DOHH2 (cell line): ENCODE measurements at regions not wholly inside any gene's neighbourhood (a gene's known extent, or its start where the extent isn't known, plus 50 kb on each side); places are given as distances from the start of the nearest gene placed in this dataset.

Experiments used
- H3F3A ChIP-seq: fragments of 200-600 bp; sonication (generic), shearing (Covaris generic); 2 replicates; pipeline ENCODE4 v1.6.0; 2016; ENCODE audit warnings: antibody characterized with exemption, mild to moderate bottlenecking; ENCODE audit not compliant: control insufficient read depth, insufficient read depth
- H3K27ac ChIP-seq: fragments of 200-600 bp; sonication (generic); 2 replicates; pipeline ENCODE4 v1.5.1; 2014; ENCODE audit warnings: low read depth, mild to moderate bottlenecking, low read length, moderate library complexity
- H3K27me3 ChIP-seq: fragments of 200-600 bp; sonication (generic); 2 replicates; pipeline ENCODE4 v1.6.1; 2014; ENCODE audit warnings: mild to moderate bottlenecking, low read length, mixed read lengths; ENCODE audit not compliant: control insufficient read depth
- H3K36me3 ChIP-seq: fragments of 200-600 bp; sonication (generic); 2 replicates; pipeline ENCODE4 v1.6.1; 2014; ENCODE audit warnings: mild to moderate bottlenecking, low read length, moderate library complexity, mixed read lengths; ENCODE audit not compliant: control insufficient read depth
- H3K4me1 ChIP-seq: fragments of 200-600 bp; sonication (generic); 2 replicates; pipeline ENCODE4 v1.6.1; 2014; ENCODE audit warnings: mild to moderate bottlenecking, low read length, mixed read lengths; ENCODE audit not compliant: control insufficient read depth
- H3K4me2 ChIP-seq: fragments of 200-600 bp; sonication (generic); 2 replicates; pipeline ENCODE4 v1.6.0; 2014; ENCODE audit warnings: mild to moderate bottlenecking, low read length, moderate library complexity
- H3K4me3 ChIP-seq: fragments of 200-600 bp; sonication (generic); 2 replicates; pipeline ENCODE4 v1.5.1; 2014; ENCODE audit warnings: mild to moderate bottlenecking, low read length, mixed read lengths
- H3K79me2 ChIP-seq: fragments of 200-600 bp; sonication (generic); 2 replicates; pipeline ENCODE4 v1.6.1; 2014; ENCODE audit warnings: mild to moderate bottlenecking, low read length, mixed read lengths; ENCODE audit not compliant: control insufficient read depth
- H3K9me2 ChIP-seq: fragments of 200-600 bp; sonication (generic); replicated peaks from 2 replicates; pipeline ENCODE4 v1.6.1; 2014; ENCODE audit warnings: mild to moderate bottlenecking, low read length, mixed read lengths; ENCODE audit not compliant: control insufficient read depth
- H3K9me3 ChIP-seq: fragments of 200-600 bp; sonication (generic); 2 replicates; pipeline ENCODE4 v1.6.1; 2014; ENCODE audit warnings: antibody characterized with exemption, low read length, mixed read lengths; ENCODE audit not compliant: control insufficient read depth, insufficient read depth
- H4K20me1 ChIP-seq: fragments of 200-600 bp; sonication (generic); 2 replicates; pipeline ENCODE4 v1.6.0; 2014; ENCODE audit warnings: low read depth, mild to moderate bottlenecking, antibody characterized with exemption, low read length, moderate library complexity; ENCODE audit not compliant: control insufficient read depth, insufficient read depth
- CTCF ChIP-seq: fragments of 200-600 bp; sonication (generic); IDR thresholded peaks from one replicate; pipeline ENCODE4 v1.5.1; 2014; ENCODE audit warnings: antibody characterized with exemption, mild to moderate bottlenecking, low read depth, low read length; ENCODE audit not compliant: poor library complexity, severe bottlenecking
- EZH2phosphoT487 ChIP-seq: fragments of 200-600 bp; sonication (generic); IDR thresholded peaks from 2 replicates; pipeline ENCODE4 v1.6.1; 2017; ENCODE audit warnings: borderline replicate concordance, mild to moderate bottlenecking, antibody characterized with exemption, low read length, moderate library complexity, mixed read lengths

GRCh38 chr6:165775721-165776120 is 112.7 kb upstream of the PDE10A start:
- peaks cover 17% of the 10 kb centered on the region for H3K27me3 ChIP-seq
- no peak overlapping the region for H3K4me3 ChIP-seq
- no peaks in the 10 kb centered on the region for H3K79me2 ChIP-seq
- H3K27ac ChIP-seq: no peak overlapping the region
- H3K36me3 ChIP-seq: no peaks in the 10 kb centered on the region
- no peak for TF ChIP-seq EZH2phosphoT487
- TF ChIP-seq CTCF: no peak
- no peaks in the 10 kb centered on the region for H3K4me1 ChIP-seq
- no peaks in the 10 kb centered on the region for H4K20me1 ChIP-seq
- H3K9me3 ChIP-seq: no peaks in the 10 kb centered on the region
- H3F3A ChIP-seq: no peaks in the 10 kb centered on the region
- H3K9me2 ChIP-seq: no peaks in the 10 kb centered on the region
- no peak overlapping the region for H3K4me2 ChIP-seq

GRCh38 chr6:165774903-165775601 is 112.0 kb upstream of the PDE10A start:
- no peak overlapping the region for H3K4me3 ChIP-seq
- H3K9me2 ChIP-seq: no peaks in the 10 kb centered on the region
- H3K4me1 ChIP-seq: no peaks in the 10 kb centered on the region
- no peaks in the 10 kb centered on the region for H3K36me3 ChIP-seq
- H3K79me2 ChIP-seq: no peaks in the 10 kb centered on the region
- H3K27ac ChIP-seq: no peak overlapping the region
- H3K9me3 ChIP-seq: no peaks in the 10 kb centered on the region
- H3K27me3 ChIP-seq: peaks cover 17% of the 10 kb centered on the region
- no peak overlapping the region for H3K4me2 ChIP-seq
- no peaks in the 10 kb centered on the region for H4K20me1 ChIP-seq
- TF ChIP-seq EZH2phosphoT487 (no peak), CTCF (no peak)
- H3F3A ChIP-seq: no peaks in the 10 kb centered on the region

- Histone ChIP-seq H3K9me2 (no peaks in the 10 kb centered on the region), H3F3A (no peaks in the 10 kb centered on the region), H3K9me3 (no peaks in the 10 kb centered on the region), H4K20me1 (no peaks in the 10 kb centered on the region), H3K79me2 (no peaks in the 10 kb centered on the region), H3K4me3 (no peak overlapping the region), H3K27me3 (peaks cover 8% of the 10 kb centered on the region), H3K27ac (no peak overlapping the region), H3K4me1 (no peaks in the 10 kb centered on the region), H3K36me3 (no peaks in the 10 kb centered on the region), H3K4me2 (no peak overlapping the region)
- no peak for TF ChIP-seq EZH2phosphoT487
- no peak for TF ChIP-seq CTCF
These were observed 107.5 kb upstream of the PDE10A start for GRCh38 chr6:165770397-165771082.
